ENCODE measurements at regions not wholly inside any gene's neighbourhood (a gene's known extent, or its start where the extent isn't known, plus 50 kb on each side); places are given as distances from the start of the nearest gene placed in this dataset.

DNA sequence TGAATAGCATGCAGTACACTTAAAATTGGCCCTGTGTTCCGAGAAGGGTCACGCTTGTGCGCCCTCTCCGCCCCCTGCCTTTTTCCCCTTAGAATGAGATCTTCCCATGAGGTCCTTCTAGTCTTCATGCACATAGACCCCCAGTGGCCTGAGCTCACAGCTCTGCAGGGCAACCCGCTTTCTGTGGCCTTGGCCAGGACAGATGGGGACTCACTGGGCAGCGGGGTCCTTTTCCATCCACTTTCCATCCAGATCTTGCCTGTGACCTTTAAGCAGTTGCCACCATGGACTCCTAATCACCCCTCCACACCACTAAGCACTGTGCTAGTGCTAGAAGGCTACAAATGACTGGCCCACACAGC is 244.4 kb downstream of the UACA start:
- TF ChIP-seq ARID3A (IDR thresholded peaks at IDR 0.05; ENCODE audit: borderline replicate concordance, low read depth, low read length) (no peak), CHD4 (IDR thresholded peaks at IDR 0.05; ENCODE audit: insufficient read depth, insufficient replicate concordance, low read depth, low read length, poor library complexity, severe bottlenecking) (no peak), EZH2 (IDR thresholded peaks at IDR 0.05; ENCODE audit: borderline replicate concordance, low read depth, low read length) (no peak), ZNF354B (CRISPR knock-in tag; IDR thresholded peaks at IDR 0.05) (no peak), ARHGAP35 (IDR thresholded peaks at IDR 0.05; ENCODE audit: partially characterized antibody) (no peak), CEBPB (tag; IDR thresholded peaks at IDR 0.05) (no peak)
- TF ChIP-seq, protein P1, sequence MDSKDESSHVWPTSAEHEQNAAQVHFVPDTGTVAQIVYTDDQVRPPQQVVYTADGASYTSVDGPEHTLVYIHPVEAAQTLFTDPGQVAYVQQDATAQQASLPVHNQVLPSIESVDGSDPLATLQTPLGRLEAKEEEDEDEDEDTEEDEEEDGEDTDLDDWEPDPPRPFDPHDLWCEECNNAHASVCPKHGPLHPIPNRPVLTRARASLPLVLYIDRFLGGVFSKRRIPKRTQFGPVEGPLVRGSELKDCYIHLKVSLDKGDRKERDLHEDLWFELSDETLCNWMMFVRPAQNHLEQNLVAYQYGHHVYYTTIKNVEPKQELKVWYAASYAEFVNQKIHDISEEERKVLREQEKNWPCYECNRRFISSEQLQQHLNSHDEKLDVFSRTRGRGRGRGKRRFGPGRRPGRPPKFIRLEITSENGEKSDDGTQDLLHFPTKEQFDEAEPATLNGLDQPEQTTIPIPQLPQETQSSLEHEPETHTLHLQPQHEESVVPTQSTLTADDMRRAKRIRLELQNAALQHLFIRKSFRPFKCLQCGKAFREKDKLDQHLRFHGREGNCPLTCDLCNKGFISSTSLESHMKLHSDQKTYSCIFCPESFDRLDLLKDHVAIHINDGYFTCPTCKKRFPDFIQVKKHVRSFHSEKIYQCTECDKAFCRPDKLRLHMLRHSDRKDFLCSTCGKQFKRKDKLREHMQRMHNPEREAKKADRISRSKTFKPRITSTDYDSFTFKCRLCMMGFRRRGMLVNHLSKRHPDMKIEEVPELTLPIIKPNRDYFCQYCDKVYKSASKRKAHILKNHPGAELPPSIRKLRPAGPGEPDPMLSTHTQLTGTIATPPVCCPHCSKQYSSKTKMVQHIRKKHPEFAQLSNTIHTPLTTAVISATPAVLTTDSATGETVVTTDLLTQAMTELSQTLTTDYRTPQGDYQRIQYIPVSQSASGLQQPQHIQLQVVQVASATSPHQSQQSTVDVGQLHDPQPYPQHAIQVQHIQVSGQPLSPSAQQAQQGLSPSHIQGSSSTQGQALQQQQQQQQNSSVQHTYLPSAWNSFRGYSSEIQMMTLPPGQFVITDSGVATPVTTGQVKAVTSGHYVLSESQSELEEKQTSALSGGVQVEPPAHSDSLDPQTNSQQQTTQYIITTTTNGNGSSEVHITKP (IDR thresholded peaks at IDR 0.05; ENCODE audit: partially characterized antibody), result no peak
